ENCODE measurements at regions not wholly inside any gene's neighbourhood (a gene's known extent, or its start where the extent isn't known, plus 50 kb on each side); places are given as distances from the start of the nearest gene placed in this dataset.

GRCh38 chrX:42472727-42473126, 305.2 kb downstream of the PPP1R2C start:
- H3K27ac ChIP-seq (ENCODE audit: low read depth, low read length): no peak overlapping the region
- H4K20me1 ChIP-seq (ENCODE audit: low read depth, low read length): no peaks in the 10 kb centered on the region
- H2AFZ ChIP-seq (ENCODE audit: low read depth, low read length, severe bottlenecking): no peak overlapping the region
- no peaks in the 10 kb centered on the region for H3F3A ChIP-seq (ENCODE audit: insufficient read depth)
- H3K9ac ChIP-seq (ENCODE audit: low read length): no peak overlapping the region
- no peak overlapping the region for H3K4me3 ChIP-seq (ENCODE audit: insufficient read depth, low read length, poor library complexity, severe bottlenecking)
- no peaks in the 10 kb centered on the region for H3K36me3 ChIP-seq (ENCODE audit: low read length)
- no peaks in the 10 kb centered on the region for H3K27me3 ChIP-seq (ENCODE audit: low read length)
- no peaks in the 10 kb centered on the region for H3K79me2 ChIP-seq (ENCODE audit: insufficient read depth, low read length)
- no peaks in the 10 kb centered on the region for H3K9me3 ChIP-seq (ENCODE audit: insufficient read depth, low read length)
- no peaks in the 10 kb centered on the region for H3K9me2 ChIP-seq (replicated peaks; ENCODE audit: insufficient read depth, low read length)
- TF ChIP-seq EZH2phosphoT487 (conservative IDR thresholded peaks at IDR 0.05; ENCODE audit: low read length): no peak
- H3K4me2 ChIP-seq (ENCODE audit: low read depth, low read length, poor library complexity, severe bottlenecking): no peak overlapping the region

DNA sequence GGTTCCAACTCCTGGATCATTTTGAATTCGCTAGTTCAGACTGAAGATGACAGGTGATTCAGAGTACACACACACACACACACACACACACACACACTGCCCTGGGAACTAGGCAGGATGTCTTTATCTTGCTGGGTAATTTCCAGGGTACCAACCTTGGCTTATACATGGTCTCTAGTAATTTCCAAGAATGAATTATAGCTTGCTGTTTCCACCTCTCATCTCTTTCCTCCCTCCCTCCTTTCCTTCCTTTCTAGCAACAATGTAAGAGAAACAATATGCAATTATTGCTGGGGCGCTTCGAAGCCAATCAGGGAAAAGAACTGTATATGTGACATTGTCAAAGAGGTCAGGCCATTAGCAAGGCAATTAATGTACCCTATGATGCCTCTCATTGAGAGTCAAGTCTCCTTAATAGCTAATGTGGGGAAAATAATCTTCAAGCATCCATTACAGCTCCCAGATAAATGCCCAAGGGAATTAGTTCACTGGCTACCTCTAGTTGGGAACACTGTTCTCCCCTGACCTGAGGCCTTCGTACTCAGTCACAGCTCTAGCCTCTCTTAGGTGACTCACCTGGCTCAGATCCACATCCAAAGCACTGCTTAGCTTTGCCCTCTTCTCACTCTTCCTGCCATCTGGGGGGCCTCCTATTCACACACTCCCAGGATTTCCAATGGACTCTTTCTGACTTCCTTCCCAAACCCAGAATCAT, 311.5 kb downstream of the PPP1R2C start:
- Histone ChIP-seq H3K4me3 (ENCODE audit: insufficient read depth, low read length, poor library complexity, severe bottlenecking) (no peak overlapping the region), H3K4me2 (ENCODE audit: low read depth, low read length, poor library complexity, severe bottlenecking) (no peak overlapping the region), H3K27ac (ENCODE audit: low read depth, low read length) (no peak overlapping the region), H3K27me3 (ENCODE audit: low read length) (no peaks in the 10 kb centered on the region), H3K79me2 (ENCODE audit: insufficient read depth, low read length) (no peaks in the 10 kb centered on the region), H3K9me3 (ENCODE audit: insufficient read depth, low read length) (no peaks in the 10 kb centered on the region), H3K36me3 (ENCODE audit: low read length) (no peaks in the 10 kb centered on the region), H2AFZ (ENCODE audit: low read depth, low read length, severe bottlenecking) (no peak overlapping the region), H3K9me2 (replicated peaks; ENCODE audit: insufficient read depth, low read length) (no peaks in the 10 kb centered on the region), H4K20me1 (ENCODE audit: low read depth, low read length) (no peaks in the 10 kb centered on the region), H3K9ac (ENCODE audit: low read length) (no peak overlapping the region), H3F3A (ENCODE audit: insufficient read depth) (no peaks in the 10 kb centered on the region)
- no peak for TF ChIP-seq EZH2phosphoT487 (conservative IDR thresholded peaks at IDR 0.05; ENCODE audit: low read length)
- TF ChIP-seq, protein P1, sequence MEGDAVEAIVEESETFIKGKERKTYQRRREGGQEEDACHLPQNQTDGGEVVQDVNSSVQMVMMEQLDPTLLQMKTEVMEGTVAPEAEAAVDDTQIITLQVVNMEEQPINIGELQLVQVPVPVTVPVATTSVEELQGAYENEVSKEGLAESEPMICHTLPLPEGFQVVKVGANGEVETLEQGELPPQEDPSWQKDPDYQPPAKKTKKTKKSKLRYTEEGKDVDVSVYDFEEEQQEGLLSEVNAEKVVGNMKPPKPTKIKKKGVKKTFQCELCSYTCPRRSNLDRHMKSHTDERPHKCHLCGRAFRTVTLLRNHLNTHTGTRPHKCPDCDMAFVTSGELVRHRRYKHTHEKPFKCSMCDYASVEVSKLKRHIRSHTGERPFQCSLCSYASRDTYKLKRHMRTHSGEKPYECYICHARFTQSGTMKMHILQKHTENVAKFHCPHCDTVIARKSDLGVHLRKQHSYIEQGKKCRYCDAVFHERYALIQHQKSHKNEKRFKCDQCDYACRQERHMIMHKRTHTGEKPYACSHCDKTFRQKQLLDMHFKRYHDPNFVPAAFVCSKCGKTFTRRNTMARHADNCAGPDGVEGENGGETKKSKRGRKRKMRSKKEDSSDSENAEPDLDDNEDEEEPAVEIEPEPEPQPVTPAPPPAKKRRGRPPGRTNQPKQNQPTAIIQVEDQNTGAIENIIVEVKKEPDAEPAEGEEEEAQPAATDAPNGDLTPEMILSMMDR (IDR thresholded peaks at IDR 0.05; ENCODE audit: insufficient read depth, low read length, poor library complexity, severe bottlenecking): no peak

DNA sequence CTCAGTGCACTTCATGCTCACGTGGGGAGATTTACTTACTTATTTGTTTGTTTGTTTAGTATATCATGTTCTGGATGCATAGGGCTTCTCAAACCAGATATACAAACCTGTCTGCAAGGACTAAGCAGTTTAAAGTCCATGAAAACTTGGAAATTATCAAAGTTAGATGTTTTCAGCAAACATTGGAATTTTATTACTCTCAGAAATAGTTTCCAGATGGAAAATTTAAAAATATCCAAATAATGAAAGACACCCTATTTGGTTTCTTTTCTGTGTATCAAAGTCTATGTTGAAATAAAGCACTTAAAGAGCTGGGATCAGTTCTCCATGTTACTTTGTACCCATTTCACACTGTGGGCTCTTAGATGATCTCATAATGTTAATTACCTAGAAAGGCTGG, 312.1 kb downstream of the PPP1R2C start:
- TF ChIP-seq, protein P1 (IDR thresholded peaks at IDR 0.05; ENCODE audit: insufficient read depth, low read length, poor library complexity, severe bottlenecking): no peak
- TF ChIP-seq EZH2phosphoT487 (conservative IDR thresholded peaks at IDR 0.05; ENCODE audit: low read length): no peak
- H3F3A ChIP-seq (ENCODE audit: insufficient read depth): no peaks in the 10 kb centered on the region
- no peaks in the 10 kb centered on the region for H3K79me2 ChIP-seq (ENCODE audit: insufficient read depth, low read length)
- no peaks in the 10 kb centered on the region for H4K20me1 ChIP-seq (ENCODE audit: low read depth, low read length)
- H3K9me2 ChIP-seq (replicated peaks; ENCODE audit: insufficient read depth, low read length): no peaks in the 10 kb centered on the region
- no peak overlapping the region for H2AFZ ChIP-seq (ENCODE audit: low read depth, low read length, severe bottlenecking)
- no peaks in the 10 kb centered on the region for H3K27me3 ChIP-seq (ENCODE audit: low read length)
- no peak overlapping the region for H3K9ac ChIP-seq (ENCODE audit: low read length)
- H3K4me3 ChIP-seq (ENCODE audit: insufficient read depth, low read length, poor library complexity, severe bottlenecking): no peak overlapping the region
- H3K9me3 ChIP-seq (ENCODE audit: insufficient read depth, low read length): no peaks in the 10 kb centered on the region
- no peak overlapping the region for H3K27ac ChIP-seq (ENCODE audit: low read depth, low read length)
- H3K4me2 ChIP-seq (ENCODE audit: low read depth, low read length, poor library complexity, severe bottlenecking): no peak overlapping the region
- no peaks in the 10 kb centered on the region for H3K36me3 ChIP-seq (ENCODE audit: low read length)

- no peaks in the 10 kb centered on the region for H3K79me2 ChIP-seq (ENCODE audit: insufficient read depth, low read length)
- H3K27me3 ChIP-seq (ENCODE audit: low read length): no peaks in the 10 kb centered on the region
- no peaks in the 10 kb centered on the region for H3F3A ChIP-seq (ENCODE audit: insufficient read depth)
- no peak overlapping the region for H2AFZ ChIP-seq (ENCODE audit: low read depth, low read length, severe bottlenecking)
- no peaks in the 10 kb centered on the region for H3K9me2 ChIP-seq (replicated peaks; ENCODE audit: insufficient read depth, low read length)
- no peak for TF ChIP-seq EZH2phosphoT487 (conservative IDR thresholded peaks at IDR 0.05; ENCODE audit: low read length)
- TF ChIP-seq, protein P1 (IDR thresholded peaks at IDR 0.05; ENCODE audit: insufficient read depth, low read length, poor library complexity, severe bottlenecking): no peak
- no peaks in the 10 kb centered on the region for H3K36me3 ChIP-seq (ENCODE audit: low read length)
- no peaks in the 10 kb centered on the region for H4K20me1 ChIP-seq (ENCODE audit: low read depth, low read length)
- H3K4me2 ChIP-seq (ENCODE audit: low read depth, low read length, poor library complexity, severe bottlenecking): no peak overlapping the region
- no peak overlapping the region for H3K9ac ChIP-seq (ENCODE audit: low read length)
- no peaks in the 10 kb centered on the region for H3K9me3 ChIP-seq (ENCODE audit: insufficient read depth, low read length)
- no peak overlapping the region for H3K4me3 ChIP-seq (ENCODE audit: insufficient read depth, low read length, poor library complexity, severe bottlenecking)
- H3K27ac ChIP-seq (ENCODE audit: low read depth, low read length): no peak overlapping the region
These were observed 314.1 kb downstream of the PPP1R2C start for GRCh38 chrX:42463706-42464490.

Measured in SU-DHL-6 (cell line).